CD4-positive, alpha-beta T cell (primary cell): ENCODE measurements at regions not wholly inside any gene's neighbourhood (a gene's known extent, or its start where the extent isn't known, plus 50 kb on each side); places are given as distances from the start of the nearest gene placed in this dataset.

ENCODE experiments used
- ATAC-seq: fragments of 200-7000 bp; cut with Tn5 transposase; one replicate; pipeline ENCODE4 v1.10.0; 2022; ENCODE audit warnings: mild to moderate bottlenecking; ENCODE audit not compliant: poor library complexity
- CTCF ChIA-PET: fragments of 350-600 bp; sonication (Branson Sonifier 250); formaldehyde crosslinking; loops from one replicate; lab custom pipeline; 2021; ENCODE audit warnings: antibody characterized with exemption, inconsistent platforms; lab: Charles Lee
- POLR2A ChIA-PET: fragments of 350-600 bp; sonication (Branson Sonifier 250); formaldehyde crosslinking; loops from one replicate; lab custom pipeline; 2021; ENCODE audit warnings: antibody characterized with exemption, inconsistent platforms; lab: Charles Lee
- DNase-seq, 14 experiments: peaks; one replicate each; pipeline ENCODE4 v3.0.0-alpha.2; 2013 to 2020; ENCODE audit warnings: mixed read lengths in 2 of 14
- H3K27ac ChIP-seq, 2 donors: one replicate each; pipeline versions ENCODE4 v1.5.1 to v1.7.0; 2013; ENCODE audit warnings: low read length in 2 of 2, low read depth in 1 of 2, mild to moderate bottlenecking in 1 of 2
- H3K27me3 ChIP-seq, 2 experiments: 1 replicate in 1 of 2; 2 replicates in 1 of 2; pipeline versions ENCODE4 v1.6.1 to v1.7.0; 2013; ENCODE audit warnings: low read length in 2 of 2, control low read depth in 1 of 2, mild to moderate bottlenecking in 1 of 2, moderate library complexity in 1 of 2; ENCODE audit not compliant: insufficient read depth in 2 of 2, control insufficient read depth in 1 of 2
- H3K36me3 ChIP-seq: one replicate; pipeline ENCODE4 v1.6.1; 2013; ENCODE audit warnings: low read length, control low read depth; ENCODE audit not compliant: insufficient read depth
- H3K4me1 ChIP-seq: one replicate; pipeline ENCODE4 v1.6.1; 2013; ENCODE audit warnings: low read length, control low read depth; ENCODE audit not compliant: insufficient read depth
- H3K4me3 ChIP-seq: one replicate; pipeline ENCODE4 v1.5.1; 2013; ENCODE audit warnings: mild to moderate bottlenecking, low read length, moderate library complexity
- H3K9me3 ChIP-seq, 2 experiments: 1 replicate in 1 of 2; 2 replicates in 1 of 2; pipeline versions ENCODE4 v1.6.1 to v1.7.0; 2013; ENCODE audit warnings: low read length in 2 of 2, mild to moderate bottlenecking in 2 of 2, control low read depth in 1 of 2, moderate library complexity in 1 of 2; ENCODE audit not compliant: control insufficient read depth in 1 of 2, insufficient read depth in 1 of 2
- H3K27ac Mint-ChIP-seq: one replicate; pipeline ENCODE4 v1.8.0; 2020; ENCODE audit warnings: mixed read lengths
- H3K27me3 Mint-ChIP-seq: one replicate; pipeline ENCODE4 v1.8.0; 2021; ENCODE audit warnings: mixed read lengths
- H3K36me3 Mint-ChIP-seq: one replicate; pipeline ENCODE4 v1.8.0; 2021; ENCODE audit warnings: low read depth, mixed read lengths
- H3K4me1 Mint-ChIP-seq: one replicate; pipeline ENCODE4 v1.8.0; 2021; ENCODE audit warnings: low read depth, mixed read lengths
- H3K4me3 Mint-ChIP-seq: one replicate; pipeline ENCODE4 v1.8.0; 2020; ENCODE audit warnings: mild to moderate bottlenecking, mixed read lengths
- H3K9me3 Mint-ChIP-seq: one replicate; pipeline ENCODE4 v1.8.0; 2020; ENCODE audit warnings: mixed read lengths
- CTCF ChIP-seq: fragments of 200-600 bp; IDR thresholded peaks from one replicate; pipeline ENCODE4 v1.8.0; 2022; ENCODE audit warnings: antibody characterized with exemption, mild to moderate bottlenecking
- intact Hi-C, 2 experiments: fragments of 100-400 bp; cut with DNase I in 1 of 2; cut with micrococcal nuclease in 1 of 2; formaldehyde crosslinking; loops; one replicate each; pipeline versions ENCODE4 v1.15.1 to v1.9.0; 2023 to 2025; cut with DNase I, micrococcal nuclease

- Histone ChIP-seq H3K27me3 (no peaks in the 10 kb centered on the region), H3K4me3 (no peak overlapping the region), H3K36me3 (no peaks in the 10 kb centered on the region), H3K27ac (no peak overlapping the region), H3K9me3 (peaks cover 0 to 5% of the 10 kb centered on the region in 2 experiments), H3K4me1 (no peaks in the 10 kb centered on the region)
- Mint-ChIP-seq H3K4me1 (no peaks in the 10 kb centered on the region), H3K9me3 (peaks cover 1% of the 10 kb centered on the region), H3K4me3 (no peak overlapping the region), H3K27ac (no peak overlapping the region), H3K27me3 (peaks cover 13% of the 10 kb centered on the region), H3K36me3 (no peaks in the 10 kb centered on the region)
- intact Hi-C loops = no loop called here
- POLR2A ChIA-PET = no interaction called here
- ATAC-seq = no peak
- CTCF ChIA-PET = no interaction called here
- TF ChIP-seq CTCF = no peak
- DNase-seq = no peak
Measured at GRCh38 chr5:5629607-5629978, 207.1 kb downstream of the ICE1 start.

GRCh38 chr5:5628866-5629606, 206.6 kb downstream of the ICE1 start:
- ChIA-PET CTCF (no interaction called here), POLR2A (no interaction called here)
- DNase-seq (no peak), ATAC-seq (no peak)
- H3K36me3 ChIP-seq = no peaks in the 10 kb centered on the region
- H3K27me3 ChIP-seq = no peaks in the 10 kb centered on the region
- H3K4me1 Mint-ChIP-seq = no peaks in the 10 kb centered on the region
- H3K9me3 ChIP-seq = peaks cover 0 to 5% of the 10 kb centered on the region in 2 experiments
- intact Hi-C loops = no loop called here
- no peak overlapping the region for H3K4me3 Mint-ChIP-seq
- peaks cover 7% of the 10 kb centered on the region for H3K9me3 Mint-ChIP-seq
- no peaks in the 10 kb centered on the region for H3K4me1 ChIP-seq
- H3K27me3 Mint-ChIP-seq = peaks cover 13% of the 10 kb centered on the region
- H3K27ac Mint-ChIP-seq = no peak overlapping the region
- no peak overlapping the region for H3K4me3 ChIP-seq
- no peaks in the 10 kb centered on the region for H3K36me3 Mint-ChIP-seq
- no peak for TF ChIP-seq CTCF
- H3K27ac ChIP-seq = no peak overlapping the region

- H3K4me1 Mint-ChIP-seq = no peaks in the 10 kb centered on the region
- no peaks in the 10 kb centered on the region for H3K36me3 Mint-ChIP-seq
- H3K4me3 Mint-ChIP-seq = no peak overlapping the region
- Histone ChIP-seq H3K9me3 (peaks cover 9 to 14% of the 10 kb centered on the region in 2 experiments), H3K27me3 (no peaks in the 10 kb centered on the region), H3K4me3 (no peak overlapping the region), H3K36me3 (no peaks in the 10 kb centered on the region), H3K27ac (no peak overlapping the region), H3K4me1 (no peaks in the 10 kb centered on the region)
- ChIA-PET POLR2A (no interaction called here), CTCF (no interaction called here)
- no peak for TF ChIP-seq CTCF
- H3K9me3 Mint-ChIP-seq = peaks cover 16% of the 10 kb centered on the region
- H3K27ac Mint-ChIP-seq = no peak overlapping the region
- intact Hi-C loops = no loop called here
- H3K27me3 Mint-ChIP-seq = peaks cover 13% of the 10 kb centered on the region
- DNase-seq (no peak), ATAC-seq (no peak)
Measured at GRCh38 chr5:5626412-5626811, 203.9 kb downstream of the ICE1 start.
